Spleen (tissue), 7 donors: ENCODE measurements at regions not wholly inside any gene's neighbourhood (a gene's known extent, or its start where the extent isn't known, plus 50 kb on each side); places are given as distances from the start of the nearest gene placed in this dataset.

Source experiments
- POLR2A ChIP-seq, 3 donors: fragments of 450-650 bp; IDR thresholded peaks; one replicate each; pipeline ENCODE4 v1.5.1; 2017; ENCODE audit warnings: antibody characterized with exemption in 3 of 3, mild to moderate bottlenecking in 1 of 3
- TF ChIP-seq, protein P1 (sequence below), 11 experiments: fragments of 200-600 bp in 7 of 11; fragments of 450-650 bp in 4 of 11; sonication (generic) in 4 of 11; IDR thresholded peaks in 8 of 11; conservative IDR thresholded peaks in 3 of 11; 1 replicate in 7 of 11; 2 replicates in 4 of 11; pipeline versions ENCODE4 v1.4.0 to v1.8.0; 2016 to 2021; ENCODE audit warnings: antibody characterized with exemption in 11 of 11, inconsistent platforms in 4 of 11, mild to moderate bottlenecking in 1 of 11
- donor health status: DM: no; HTN: no; CAD: no; lungs with moderate emphysema.
- donor health status: DM: no; HTN: no; CAD: no.
- donor health status: DM: no; HTN: no; CAD: no.

DNA sequence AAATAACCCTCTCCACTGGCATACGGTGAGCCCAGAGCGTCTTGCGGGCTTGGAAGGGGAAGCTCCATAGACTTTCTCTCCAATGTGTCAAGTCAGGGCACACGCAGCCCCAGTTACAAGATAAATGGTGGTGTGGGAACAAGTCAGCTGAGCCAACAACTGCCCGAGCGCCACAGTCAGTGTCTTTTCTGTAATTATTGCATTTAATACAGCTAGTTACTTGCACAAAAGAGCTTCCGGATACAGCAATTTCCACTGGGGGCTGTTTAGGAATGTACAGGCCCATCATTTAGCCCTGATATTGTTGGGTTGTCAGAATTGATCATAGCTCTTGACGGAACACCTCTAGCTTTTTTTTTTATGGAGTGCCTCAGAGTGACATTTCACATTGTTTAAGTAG is 193.5 kb upstream of the SP8 start:
- TF ChIP-seq, protein P1, sequence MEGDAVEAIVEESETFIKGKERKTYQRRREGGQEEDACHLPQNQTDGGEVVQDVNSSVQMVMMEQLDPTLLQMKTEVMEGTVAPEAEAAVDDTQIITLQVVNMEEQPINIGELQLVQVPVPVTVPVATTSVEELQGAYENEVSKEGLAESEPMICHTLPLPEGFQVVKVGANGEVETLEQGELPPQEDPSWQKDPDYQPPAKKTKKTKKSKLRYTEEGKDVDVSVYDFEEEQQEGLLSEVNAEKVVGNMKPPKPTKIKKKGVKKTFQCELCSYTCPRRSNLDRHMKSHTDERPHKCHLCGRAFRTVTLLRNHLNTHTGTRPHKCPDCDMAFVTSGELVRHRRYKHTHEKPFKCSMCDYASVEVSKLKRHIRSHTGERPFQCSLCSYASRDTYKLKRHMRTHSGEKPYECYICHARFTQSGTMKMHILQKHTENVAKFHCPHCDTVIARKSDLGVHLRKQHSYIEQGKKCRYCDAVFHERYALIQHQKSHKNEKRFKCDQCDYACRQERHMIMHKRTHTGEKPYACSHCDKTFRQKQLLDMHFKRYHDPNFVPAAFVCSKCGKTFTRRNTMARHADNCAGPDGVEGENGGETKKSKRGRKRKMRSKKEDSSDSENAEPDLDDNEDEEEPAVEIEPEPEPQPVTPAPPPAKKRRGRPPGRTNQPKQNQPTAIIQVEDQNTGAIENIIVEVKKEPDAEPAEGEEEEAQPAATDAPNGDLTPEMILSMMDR (IDR thresholded peaks at IDR 0.05 in 8 of 11, conservative IDR thresholded peaks at IDR 0.05 in 3 of 11), result no peak
- no peak for TF ChIP-seq POLR2A (IDR thresholded peaks at IDR 0.05)
